B cell (primary cell): ENCODE measurements at regions not wholly inside any gene's neighbourhood (a gene's known extent, or its start where the extent isn't known, plus 50 kb on each side); places are given as distances from the start of the nearest gene placed in this dataset.

ENCODE experiments used
- EZH2 ChIP-seq: IDR thresholded peaks from 2 replicates; pipeline ENCODE4 v1.6.1; 2012; ENCODE audit warnings: borderline replicate concordance, low read depth, mild to moderate bottlenecking, moderate library complexity, low read length; ENCODE audit not compliant: insufficient read depth, poor library complexity, severe bottlenecking
- TF ChIP-seq, protein P1 (sequence below): fragments of 200-600 bp; IDR thresholded peaks from one replicate; pipeline ENCODE4 v1.8.0; 2022; ENCODE audit warnings: antibody characterized with exemption, mild to moderate bottlenecking

DNA sequence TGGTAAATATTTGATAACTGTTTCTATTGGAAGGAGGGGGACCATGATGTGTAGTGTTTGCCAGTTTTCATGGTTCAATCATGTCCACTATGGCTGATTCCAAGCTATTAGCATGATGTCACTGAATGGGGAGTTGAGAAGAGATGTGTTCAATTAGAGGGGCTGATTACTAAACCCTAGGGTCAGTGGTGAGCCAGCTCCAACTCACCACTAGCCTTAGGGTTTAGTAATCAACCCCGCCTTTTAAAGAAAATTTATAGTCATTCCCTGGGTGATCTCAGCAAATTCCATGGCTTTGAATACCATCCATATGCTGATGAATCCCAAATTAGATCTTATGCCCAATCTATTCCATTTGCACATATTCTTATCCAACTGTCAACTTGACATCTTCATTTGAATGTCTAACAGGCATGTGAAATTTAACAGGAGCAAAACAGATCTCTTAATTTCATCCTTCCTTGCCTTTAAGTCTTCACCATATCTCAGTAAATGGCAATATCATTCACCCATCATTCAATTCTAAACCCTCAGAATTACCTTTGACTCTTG is 98.8 kb downstream of the GCNT1 start:
- TF ChIP-seq, protein P1, sequence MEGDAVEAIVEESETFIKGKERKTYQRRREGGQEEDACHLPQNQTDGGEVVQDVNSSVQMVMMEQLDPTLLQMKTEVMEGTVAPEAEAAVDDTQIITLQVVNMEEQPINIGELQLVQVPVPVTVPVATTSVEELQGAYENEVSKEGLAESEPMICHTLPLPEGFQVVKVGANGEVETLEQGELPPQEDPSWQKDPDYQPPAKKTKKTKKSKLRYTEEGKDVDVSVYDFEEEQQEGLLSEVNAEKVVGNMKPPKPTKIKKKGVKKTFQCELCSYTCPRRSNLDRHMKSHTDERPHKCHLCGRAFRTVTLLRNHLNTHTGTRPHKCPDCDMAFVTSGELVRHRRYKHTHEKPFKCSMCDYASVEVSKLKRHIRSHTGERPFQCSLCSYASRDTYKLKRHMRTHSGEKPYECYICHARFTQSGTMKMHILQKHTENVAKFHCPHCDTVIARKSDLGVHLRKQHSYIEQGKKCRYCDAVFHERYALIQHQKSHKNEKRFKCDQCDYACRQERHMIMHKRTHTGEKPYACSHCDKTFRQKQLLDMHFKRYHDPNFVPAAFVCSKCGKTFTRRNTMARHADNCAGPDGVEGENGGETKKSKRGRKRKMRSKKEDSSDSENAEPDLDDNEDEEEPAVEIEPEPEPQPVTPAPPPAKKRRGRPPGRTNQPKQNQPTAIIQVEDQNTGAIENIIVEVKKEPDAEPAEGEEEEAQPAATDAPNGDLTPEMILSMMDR, result no peak
- TF ChIP-seq EZH2, result no peak
